ENCODE measurements at regions not wholly inside any gene's neighbourhood (a gene's known extent, or its start where the extent isn't known, plus 50 kb on each side); places are given as distances from the start of the nearest gene placed in this dataset.

- TF ChIP-seq CTCF (IDR thresholded peaks at IDR 0.05; ENCODE audit: low read depth, low read length), result no peak
- no peak for TF ChIP-seq EZH2phosphoT487 (IDR thresholded peaks at IDR 0.05; ENCODE audit: low read depth)
These were observed 752.4 kb upstream of the SEMA6A start for GRCh38 chr5:117326997-117327396.

Measured in OCI-LY3 (cell line).